GM23338 (cell line): ENCODE measurements at regions not wholly inside any gene's neighbourhood (a gene's known extent, or its start where the extent isn't known, plus 50 kb on each side); places are given as distances from the start of the nearest gene placed in this dataset.
A peak's percentile ranks its signal among the peaks of the same experiment; 100 is the strongest.

Experiments
- ATAC-seq: fragments of 200-7000 bp; cut with Tn5 transposase; 3 replicates; pipeline ENCODE4 v1.9.1; 2020
- DNase-seq: peaks from one replicate; pipeline ENCODE4 v3.0.0-alpha.2; 2015; ENCODE audit warnings: low spot score
- H2AFZ ChIP-seq: fragments of 200-600 bp; sonication (generic); 2 replicates; pipeline ENCODE4 v1.8.0; 2016; ENCODE audit warnings: antibody characterized with exemption, mild to moderate bottlenecking, moderate library complexity
- H3F3A ChIP-seq: fragments of 200-600 bp; sonication (generic); replicated peaks from 2 replicates; pipeline ENCODE4 v1.8.0; 2017; ENCODE audit warnings: antibody characterized with exemption, mixed run types, low read depth
- H3K27ac ChIP-seq: fragments of 200-600 bp; sonication (generic); 2 replicates; pipeline ENCODE4 v1.6.1; 2016; ENCODE audit warnings: low read depth
- H3K27me3 ChIP-seq: fragments of 200-600 bp; sonication (generic); 2 replicates; pipeline ENCODE4 v1.8.0; 2016; ENCODE audit warnings: mild to moderate bottlenecking, mixed run types, moderate library complexity; ENCODE audit not compliant: insufficient read depth
- H3K36me3 ChIP-seq: fragments of 200-600 bp; sonication (generic); 2 replicates; pipeline ENCODE4 v1.8.0; 2016; ENCODE audit warnings: mild to moderate bottlenecking; ENCODE audit not compliant: insufficient read depth
- H3K4me1 ChIP-seq: fragments of 200-600 bp; sonication (generic); 2 replicates; pipeline ENCODE4 v1.8.0; 2016; ENCODE audit warnings: mild to moderate bottlenecking, moderate library complexity; ENCODE audit not compliant: insufficient read depth
- H3K4me2 ChIP-seq: fragments of 200-600 bp; sonication (generic); 2 replicates; pipeline ENCODE4 v1.7.1; 2017; ENCODE audit warnings: mixed run types
- H3K4me3 ChIP-seq: fragments of 200-600 bp; sonication (generic); 2 replicates; pipeline ENCODE4 v1.6.1; 2016; ENCODE audit warnings: mixed run types
- H3K79me2 ChIP-seq: fragments of 200-600 bp; sonication (generic); replicated peaks from 2 replicates; pipeline ENCODE4 v1.8.0; 2017; ENCODE audit warnings: mild to moderate bottlenecking; ENCODE audit not compliant: insufficient read depth
- H3K9me2 ChIP-seq: fragments of 200-600 bp; sonication (generic); 2 replicates; pipeline ENCODE4 v1.8.0; 2017; ENCODE audit not compliant: insufficient read depth
- H4K20me1 ChIP-seq: fragments of 200-600 bp; sonication (generic); replicated peaks from 2 replicates; pipeline ENCODE4 v1.8.0; 2017; ENCODE audit warnings: mild to moderate bottlenecking; ENCODE audit not compliant: insufficient read depth
- H3K27ac Mint-ChIP-seq: 2 replicates; pipeline ENCODE4 v1.8.0; 2020; ENCODE audit warnings: inconsistent platforms, mild to moderate bottlenecking, moderate library complexity, mixed read lengths
- H3K27me3 Mint-ChIP-seq: 3 replicates; pipeline ENCODE4 v1.8.0; 2022; ENCODE audit warnings: low read depth, mild to moderate bottlenecking, moderate library complexity, mixed read lengths, inconsistent platforms; ENCODE audit not compliant: insufficient read depth, poor library complexity
- H3K36me3 Mint-ChIP-seq: 3 replicates; pipeline ENCODE4 v1.8.0; 2021; ENCODE audit warnings: low read depth, mild to moderate bottlenecking, inconsistent platforms, moderate library complexity, mixed read lengths
- H3K4me1 Mint-ChIP-seq: 3 replicates; pipeline ENCODE4 v1.8.0; 2020; ENCODE audit warnings: mild to moderate bottlenecking, inconsistent platforms, mixed read lengths
- H3K4me3 Mint-ChIP-seq: 3 replicates; pipeline ENCODE4 v1.8.0; 2021; ENCODE audit warnings: moderate library complexity, mild to moderate bottlenecking, inconsistent platforms, mixed read lengths
- H3K9me3 Mint-ChIP-seq: 3 replicates; pipeline ENCODE4 v1.8.0; 2020; ENCODE audit warnings: moderate library complexity, mild to moderate bottlenecking, inconsistent platforms, mixed read lengths
- EZH2 ChIP-seq: fragments of 200-600 bp; sonication (generic); IDR thresholded peaks from one replicate; pipeline ENCODE4 v1.8.0; 2017; ENCODE audit warnings: antibody characterized with exemption, mild to moderate bottlenecking, low read depth; ENCODE audit not compliant: unreplicated experiment
- JUNB ChIP-seq: IDR thresholded peaks from one replicate; pipeline ENCODE4 v1.6.1; 2016; ENCODE audit warnings: antibody characterized with exemption; ENCODE audit not compliant: unreplicated experiment
- STAT1 ChIP-seq: IDR thresholded peaks from one replicate; pipeline ENCODE4 v1.6.1; 2016; ENCODE audit warnings: antibody characterized with exemption; ENCODE audit not compliant: unreplicated experiment
- ZNF331 ChIP-seq: fragments of 250-450 bp; sonication (Bioruptor Pico); IDR thresholded peaks from 2 replicates; pipeline ENCODE4 v1.5.0; 2020; ENCODE audit warnings: low read depth, mild to moderate bottlenecking, moderate library complexity
- ZNF462 ChIP-seq: fragments of 250-450 bp; sonication (Bioruptor Pico); IDR thresholded peaks from 2 replicates; pipeline ENCODE4 v1.5.0; 2020; ENCODE audit warnings: mild to moderate bottlenecking, moderate library complexity
- TF ChIP-seq, protein P1 (sequence below): IDR thresholded peaks from one replicate; pipeline ENCODE4 v1.6.1; 2018; ENCODE audit warnings: antibody characterized with exemption; ENCODE audit not compliant: unreplicated experiment
- TF ChIP-seq, protein P2 (sequence below), 2 experiments: fragments of 200-600 bp in 1 of 2; sonication (generic) in 1 of 2; conservative IDR thresholded peaks; 2 replicates each; pipeline versions ENCODE4 v1.5.1 to v1.6.1; 2016 to 2017; ENCODE audit warnings: antibody characterized with exemption in 2 of 2, low read depth in 2 of 2, mild to moderate bottlenecking in 2 of 2, moderate library complexity in 1 of 2

DNA sequence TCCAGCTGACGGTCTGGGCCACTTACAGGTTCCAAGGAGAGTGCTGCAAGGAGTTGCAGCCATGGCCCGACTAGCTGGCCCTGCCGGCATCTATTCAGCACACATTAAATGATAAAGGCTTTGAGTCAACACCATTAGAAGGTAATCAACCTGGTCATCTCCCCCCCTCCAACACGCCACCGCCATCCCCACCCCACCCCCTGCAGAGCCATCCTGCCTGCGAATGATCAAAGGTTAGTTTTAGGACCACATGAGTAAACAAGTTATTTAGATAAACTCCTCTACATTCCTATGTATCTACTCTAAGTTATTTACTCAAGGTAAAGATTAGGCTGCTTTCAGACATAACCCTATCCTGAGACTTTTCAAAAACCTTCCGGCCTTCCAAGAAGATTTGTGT lies 349.3 kb upstream of the SLC39A10 start (continued):
- TF ChIP-seq, protein P1, sequence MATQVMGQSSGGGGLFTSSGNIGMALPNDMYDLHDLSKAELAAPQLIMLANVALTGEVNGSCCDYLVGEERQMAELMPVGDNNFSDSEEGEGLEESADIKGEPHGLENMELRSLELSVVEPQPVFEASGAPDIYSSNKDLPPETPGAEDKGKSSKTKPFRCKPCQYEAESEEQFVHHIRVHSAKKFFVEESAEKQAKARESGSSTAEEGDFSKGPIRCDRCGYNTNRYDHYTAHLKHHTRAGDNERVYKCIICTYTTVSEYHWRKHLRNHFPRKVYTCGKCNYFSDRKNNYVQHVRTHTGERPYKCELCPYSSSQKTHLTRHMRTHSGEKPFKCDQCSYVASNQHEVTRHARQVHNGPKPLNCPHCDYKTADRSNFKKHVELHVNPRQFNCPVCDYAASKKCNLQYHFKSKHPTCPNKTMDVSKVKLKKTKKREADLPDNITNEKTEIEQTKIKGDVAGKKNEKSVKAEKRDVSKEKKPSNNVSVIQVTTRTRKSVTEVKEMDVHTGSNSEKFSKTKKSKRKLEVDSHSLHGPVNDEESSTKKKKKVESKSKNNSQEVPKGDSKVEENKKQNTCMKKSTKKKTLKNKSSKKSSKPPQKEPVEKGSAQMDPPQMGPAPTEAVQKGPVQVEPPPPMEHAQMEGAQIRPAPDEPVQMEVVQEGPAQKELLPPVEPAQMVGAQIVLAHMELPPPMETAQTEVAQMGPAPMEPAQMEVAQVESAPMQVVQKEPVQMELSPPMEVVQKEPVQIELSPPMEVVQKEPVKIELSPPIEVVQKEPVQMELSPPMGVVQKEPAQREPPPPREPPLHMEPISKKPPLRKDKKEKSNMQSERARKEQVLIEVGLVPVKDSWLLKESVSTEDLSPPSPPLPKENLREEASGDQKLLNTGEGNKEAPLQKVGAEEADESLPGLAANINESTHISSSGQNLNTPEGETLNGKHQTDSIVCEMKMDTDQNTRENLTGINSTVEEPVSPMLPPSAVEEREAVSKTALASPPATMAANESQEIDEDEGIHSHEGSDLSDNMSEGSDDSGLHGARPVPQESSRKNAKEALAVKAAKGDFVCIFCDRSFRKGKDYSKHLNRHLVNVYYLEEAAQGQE = no peak
- TF ChIP-seq EZH2 = no peak
- TF ChIP-seq ZNF331 (CRISPR knock-in tag) = no peak
- TF ChIP-seq, protein P2, sequence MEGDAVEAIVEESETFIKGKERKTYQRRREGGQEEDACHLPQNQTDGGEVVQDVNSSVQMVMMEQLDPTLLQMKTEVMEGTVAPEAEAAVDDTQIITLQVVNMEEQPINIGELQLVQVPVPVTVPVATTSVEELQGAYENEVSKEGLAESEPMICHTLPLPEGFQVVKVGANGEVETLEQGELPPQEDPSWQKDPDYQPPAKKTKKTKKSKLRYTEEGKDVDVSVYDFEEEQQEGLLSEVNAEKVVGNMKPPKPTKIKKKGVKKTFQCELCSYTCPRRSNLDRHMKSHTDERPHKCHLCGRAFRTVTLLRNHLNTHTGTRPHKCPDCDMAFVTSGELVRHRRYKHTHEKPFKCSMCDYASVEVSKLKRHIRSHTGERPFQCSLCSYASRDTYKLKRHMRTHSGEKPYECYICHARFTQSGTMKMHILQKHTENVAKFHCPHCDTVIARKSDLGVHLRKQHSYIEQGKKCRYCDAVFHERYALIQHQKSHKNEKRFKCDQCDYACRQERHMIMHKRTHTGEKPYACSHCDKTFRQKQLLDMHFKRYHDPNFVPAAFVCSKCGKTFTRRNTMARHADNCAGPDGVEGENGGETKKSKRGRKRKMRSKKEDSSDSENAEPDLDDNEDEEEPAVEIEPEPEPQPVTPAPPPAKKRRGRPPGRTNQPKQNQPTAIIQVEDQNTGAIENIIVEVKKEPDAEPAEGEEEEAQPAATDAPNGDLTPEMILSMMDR (conservative IDR thresholded peaks at IDR 0.05; ENCODE audit: low read depth in 2 of 2) = no peak

- Histone ChIP-seq H3K4me2 (no peak overlapping the region), H3K79me2 (no peaks in the 10 kb centered on the region), H4K20me1 (no peaks in the 10 kb centered on the region), H3K9me2 (no peaks in the 10 kb centered on the region), H3K27ac (no peak overlapping the region), H3K4me3 (no peak overlapping the region), H3K4me1 (peaks cover 35% of the 10 kb centered on the region), H2AFZ (no peak overlapping the region), H3K27me3 (peaks cover 34% of the 10 kb centered on the region), H3F3A (no peaks in the 10 kb centered on the region), H3K36me3 (no peaks in the 10 kb centered on the region)
- H3K4me1 Mint-ChIP-seq = peaks cover 21% of the 10 kb centered on the region
- no peaks in the 10 kb centered on the region for H3K36me3 Mint-ChIP-seq
- peak; percentile 84 for ATAC-seq
- no peak overlapping the region for H3K27ac Mint-ChIP-seq
- DNase-seq = peak; percentile 76
- H3K9me3 Mint-ChIP-seq = no peaks in the 10 kb centered on the region
- H3K4me3 Mint-ChIP-seq = no peak overlapping the region
- peaks cover 3% of the 10 kb centered on the region for H3K27me3 Mint-ChIP-seq
- TF ChIP-seq STAT1 (no peak), ZNF462 (CRISPR knock-in tag) (0 out of 2 replicates have a peak, but pooled peaks have one; percentile 36), JUNB (no peak)
- TF ChIP-seq, protein P2 (conservative IDR thresholded peaks at IDR 0.05; ENCODE audit: low read depth in 2 of 2) = peak; percentile 60 to 87
Observed at GRCh38 chr2:195304310-195304709, 352.7 kb upstream of the SLC39A10 start.
